GM18867 (cell line): ENCODE measurements at regions not wholly inside any gene's neighbourhood (a gene's known extent, or its start where the extent isn't known, plus 50 kb on each side); places are given as distances from the start of the nearest gene placed in this dataset.
A peak's percentile ranks its signal among the peaks of the same experiment; 100 is the strongest.

Experiments used
- ATAC-seq: cut with Tn5 transposase; IDR thresholded peaks from one replicate; pipeline ENCODE4 v1.9.1; 2021; ENCODE audit warnings: mild to moderate bottlenecking, moderate library complexity; ENCODE audit not compliant: unreplicated experiment

- ATAC-seq = no peak
Measured at GRCh38 chr9:28166179-28166578, 592.9 kb upstream of the C9orf72 start.

- ATAC-seq = no peak
Measured at GRCh38 chr9:28177142-28177541, 603.9 kb upstream of the C9orf72 start.

GRCh38 chr9:28177925-28178324 lies 604.6 kb upstream of the C9orf72 start:
- no peak for ATAC-seq

- no peak for ATAC-seq
Measured at GRCh38 chr9:28179893-28180292, 606.6 kb upstream of the C9orf72 start.

- ATAC-seq = no peak
Measured at GRCh38 chr9:28190981-28191380, 617.7 kb upstream of the C9orf72 start.

GRCh38 chr9:28197653-28198052 lies 624.4 kb upstream of the C9orf72 start:
- no peak for ATAC-seq

- no peak for ATAC-seq
Measured at GRCh38 chr9:28203036-28203435, 629.8 kb upstream of the C9orf72 start.

- ATAC-seq = no peak
Measured at GRCh38 chr9:28206280-28206679, 633.0 kb upstream of the C9orf72 start.

- ATAC-seq = peak; percentile 82
Measured at GRCh38 chr9:28207657-28208056, 634.4 kb upstream of the C9orf72 start.

- no peak for ATAC-seq
Measured at GRCh38 chr9:28209130-28209529, 635.8 kb upstream of the C9orf72 start.

GRCh38 chr9:28212979-28213378 lies 639.7 kb upstream of the C9orf72 start:
- peak; percentile 88 for ATAC-seq

GRCh38 chr9:28215536-28216299 lies 642.4 kb upstream of the C9orf72 start:
- ATAC-seq = no peak

GRCh38 chr9:28232686-28233085 lies 659.4 kb upstream of the C9orf72 start:
- no peak for ATAC-seq

GRCh38 chr9:28234133-28234893 lies 661.0 kb upstream of the C9orf72 start:
- peak; percentile 8 for ATAC-seq

GRCh38 chr9:28234894-28235277 lies 661.6 kb upstream of the C9orf72 start:
- ATAC-seq = peak; percentile 42

GRCh38 chr9:28249424-28249823 lies 676.1 kb upstream of the C9orf72 start:
- ATAC-seq = no peak

- no peak for ATAC-seq
Measured at GRCh38 chr9:28255174-28255573, 681.9 kb upstream of the C9orf72 start.

- no peak for ATAC-seq
Measured at GRCh38 chr9:28260330-28260729, 687.0 kb upstream of the C9orf72 start.

- no peak for ATAC-seq
Measured at GRCh38 chr9:28264368-28264767, 691.1 kb upstream of the C9orf72 start.

- no peak for ATAC-seq
Measured at GRCh38 chr9:28267351-28267750, 694.1 kb upstream of the C9orf72 start.

GRCh38 chr9:28270156-28270555 lies 696.9 kb upstream of the C9orf72 start:
- ATAC-seq = no peak

- no peak for ATAC-seq
Measured at GRCh38 chr9:28272127-28272526, 698.8 kb upstream of the C9orf72 start.
